Ascending aorta (tissue), 2 donors: ENCODE measurements at regions not wholly inside any gene's neighbourhood (a gene's known extent, or its start where the extent isn't known, plus 50 kb on each side); places are given as distances from the start of the nearest gene placed in this dataset.

Experiments
- DNase-seq, 2 donors: peaks; one replicate each; pipeline ENCODE4 v3.0.0-alpha.2; 2019; ENCODE audit warnings: low spot score in 2 of 2
- H3K27ac ChIP-seq, 2 donors: fragments of 200-600 bp; sonication (generic); one replicate each; pipeline ENCODE4 v1.5.1; 2016 to 2017; ENCODE audit warnings: mild to moderate bottlenecking in 1 of 2
- H3K27me3 ChIP-seq: fragments of 200-600 bp; sonication (generic); one replicate; pipeline ENCODE4 v1.5.1; 2017
- H3K36me3 ChIP-seq, 2 donors: fragments of 200-600 bp; sonication (generic); one replicate each; pipeline ENCODE4 v1.5.1; 2016
- H3K4me1 ChIP-seq, 2 donors: fragments of 200-600 bp; sonication (generic); one replicate each; pipeline ENCODE4 v1.5.1; 2016 to 2017; ENCODE audit warnings: mild to moderate bottlenecking in 1 of 2
- H3K4me3 ChIP-seq, 2 donors: fragments of 200-600 bp; sonication (generic); one replicate each; pipeline ENCODE4 v1.5.1; 2016 to 2017; ENCODE audit warnings: mild to moderate bottlenecking in 1 of 2
- H3K9me3 ChIP-seq, 2 donors: fragments of 200-600 bp; sonication (generic); one replicate each; pipeline ENCODE4 v1.5.1; 2016
- CTCF ChIP-seq, 3 experiments: fragments of 200-600 bp in 2 of 3; fragments of 450-650 bp in 1 of 3; sonication (generic) in 2 of 3; IDR thresholded peaks; one replicate each; pipeline ENCODE4 v1.5.1; 2016 to 2019; ENCODE audit warnings: antibody characterized with exemption in 3 of 3, mild to moderate bottlenecking in 1 of 3, moderate library complexity in 1 of 3
- intact Hi-C: fragments of 100-400 bp; cut with DNase I; formaldehyde crosslinking; loops from one replicate; pipeline ENCODE4 v1.15.1; 2023

GRCh38 chr4:123972031-123972430, 575.4 kb downstream of the SPRY1 start:
- Histone ChIP-seq H3K27me3 (no peaks in the 10 kb centered on the region), H3K27ac (no peak overlapping the region), H3K4me1 (no peaks in the 10 kb centered on the region), H3K9me3 (no peaks in the 10 kb centered on the region), H3K36me3 (no peaks in the 10 kb centered on the region), H3K4me3 (no peak overlapping the region)
- no peak for DNase-seq
- no peak for TF ChIP-seq CTCF (IDR thresholded peaks at IDR 0.05)
- intact Hi-C loops: no loop called here

- Histone ChIP-seq H3K4me1 (no peaks in the 10 kb centered on the region), H3K9me3 (no peaks in the 10 kb centered on the region), H3K36me3 (no peaks in the 10 kb centered on the region), H3K27me3 (no peaks in the 10 kb centered on the region), H3K27ac (no peak overlapping the region), H3K4me3 (no peak overlapping the region)
- no peak for DNase-seq
- intact Hi-C loops: no loop called here
- TF ChIP-seq CTCF (IDR thresholded peaks at IDR 0.05): no peak
These were observed 578.0 kb downstream of the SPRY1 start for GRCh38 chr4:123974386-123975149.

GRCh38 chr4:123976285-123976684, 579.7 kb downstream of the SPRY1 start:
- no peak overlapping the region for H3K27ac ChIP-seq

GRCh38 chr4:123976819-123977218, 580.2 kb downstream of the SPRY1 start:
- Histone ChIP-seq H3K9me3 (no peaks in the 10 kb centered on the region), H3K4me1 (no peaks in the 10 kb centered on the region), H3K27me3 (no peaks in the 10 kb centered on the region), H3K36me3 (no peaks in the 10 kb centered on the region), H3K27ac (no peak overlapping the region), H3K4me3 (no peak overlapping the region)
- no peak for TF ChIP-seq CTCF (IDR thresholded peaks at IDR 0.05)
- DNase-seq: no peak
- intact Hi-C loops: no loop called here

More at GRCh38 chr4:123976285-123976684, 579.7 kb downstream of the SPRY1 start:
- Histone ChIP-seq H3K4me1 (no peaks in the 10 kb centered on the region), H3K27me3 (no peaks in the 10 kb centered on the region), H3K36me3 (no peaks in the 10 kb centered on the region), H3K4me3 (no peak overlapping the region), H3K9me3 (no peaks in the 10 kb centered on the region)
- intact Hi-C loops: no loop called here
- no peak for DNase-seq
- TF ChIP-seq CTCF (IDR thresholded peaks at IDR 0.05): no peak

- no peak for DNase-seq
- no peak for TF ChIP-seq CTCF (IDR thresholded peaks at IDR 0.05)
- H3K4me1 ChIP-seq: no peaks in the 10 kb centered on the region
- H3K4me3 ChIP-seq: no peak overlapping the region
- no peaks in the 10 kb centered on the region for H3K36me3 ChIP-seq
- intact Hi-C loops: no loop called here
- peaks cover 2 to 4% of the 10 kb centered on the region in 2 donors for H3K9me3 ChIP-seq
- H3K27ac ChIP-seq: no peak overlapping the region
- H3K27me3 ChIP-seq: no peaks in the 10 kb centered on the region
These were observed 581.1 kb downstream of the SPRY1 start for GRCh38 chr4:123977641-123978081.
